Brain microvascular endothelial cell (primary cell): ENCODE measurements at regions not wholly inside any gene's neighbourhood (a gene's known extent, or its start where the extent isn't known, plus 50 kb on each side); places are given as distances from the start of the nearest gene placed in this dataset.

Experiments
- DNase-seq: peaks from one replicate; pipeline ENCODE4 v3.0.0-alpha.2; 2020
- H3K27ac ChIP-seq: fragments of 250-450 bp; sonication (Bioruptor Pico); 2 replicates; pipeline ENCODE4 v1.5.1; 2020; ENCODE audit warnings: mild to moderate bottlenecking, moderate library complexity
- H3K27me3 ChIP-seq: fragments of 250-450 bp; sonication (Bioruptor Pico); replicated peaks from 2 replicates; pipeline ENCODE4 v1.5.1; 2020; ENCODE audit warnings: mild to moderate bottlenecking
- H3K36me3 ChIP-seq: fragments of 250-450 bp; sonication (Bioruptor Pico); replicated peaks from 2 replicates; pipeline ENCODE4 v1.5.1; 2020; ENCODE audit warnings: mild to moderate bottlenecking
- H3K4me3 ChIP-seq: 2 replicates; pipeline ENCODE4 v1.5.1; 2011; ENCODE audit warnings: low read depth, mild to moderate bottlenecking, control low read depth, low read length, moderate library complexity
- CTCF ChIP-seq: IDR thresholded peaks from 2 replicates; pipeline ENCODE4 v1.5.1; 2011; ENCODE audit warnings: low read depth, mild to moderate bottlenecking, moderate library complexity, low read length, control low read depth, inconsistent platforms; ENCODE audit errors: missing control alignments
- in situ Hi-C: cut with HindIII; loops from 2 replicates; pipeline ENCODE4 v1.10.0; 2017; ENCODE audit warnings: low sequenced_read_pairs, low pct_ligation_motif_present

- no peaks in the 10 kb centered on the region for H3K36me3 ChIP-seq
- no peak overlapping the region for H3K27ac ChIP-seq
- H3K4me3 ChIP-seq: no peak overlapping the region
- H3K27me3 ChIP-seq: no peaks in the 10 kb centered on the region
- TF ChIP-seq CTCF: no peak
- in situ Hi-C loops: no loop called here
- no peak for DNase-seq
Measured at GRCh38 chr13:94776300-94776699, 64.0 kb upstream of the SOX21 start.

DNA sequence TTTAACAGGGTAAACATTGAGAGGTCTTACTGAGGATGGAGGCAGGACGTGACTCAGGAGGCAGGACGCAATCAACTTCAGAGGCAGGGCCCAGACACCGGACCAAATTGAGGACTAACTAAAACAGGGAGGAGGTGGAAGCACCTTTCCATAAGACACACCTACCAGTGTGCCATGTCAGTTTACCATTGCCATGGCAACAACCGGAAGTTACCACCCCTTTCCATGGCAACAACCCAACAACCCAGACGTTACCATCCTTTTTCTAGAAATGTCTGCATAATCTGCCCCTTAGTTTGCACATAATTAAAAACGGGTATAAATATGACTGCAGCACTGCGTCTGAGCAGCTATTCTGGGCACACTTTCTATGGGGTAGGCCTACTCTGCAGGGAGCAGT is 53.5 kb upstream of the SOX21 start:
- in situ Hi-C loops: no loop called here
- Histone ChIP-seq H3K36me3 (no peaks in the 10 kb centered on the region), H3K27ac (no peak overlapping the region), H3K27me3 (no peaks in the 10 kb centered on the region), H3K4me3 (no peak overlapping the region)
- no peak for DNase-seq
- TF ChIP-seq CTCF: no peak

- Histone ChIP-seq H3K27ac (no peak overlapping the region), H3K4me3 (no peak overlapping the region), H3K36me3 (no peaks in the 10 kb centered on the region), H3K27me3 (no peaks in the 10 kb centered on the region)
- no peak for TF ChIP-seq CTCF
- no peak for DNase-seq
- in situ Hi-C loops: no loop called here
Measured at GRCh38 chr13:94764576-94765321, 52.4 kb upstream of the SOX21 start.
